Astrocyte (in vitro differentiated cells and primary cell): ENCODE measurements at regions not wholly inside any gene's neighbourhood (a gene's known extent, or its start where the extent isn't known, plus 50 kb on each side); places are given as distances from the start of the nearest gene placed in this dataset.

Experiments
- EZH2 ChIP-seq: IDR thresholded peaks from 2 replicates; pipeline ENCODE4 v1.6.1; 2012; ENCODE audit warnings: mild to moderate bottlenecking, low read length, inconsistent platforms; ENCODE audit not compliant: insufficient read depth
- TF ChIP-seq, protein P1 (sequence below): IDR thresholded peaks from 2 replicates; pipeline ENCODE4 v1.5.1; 2011; ENCODE audit warnings: low read depth, mild to moderate bottlenecking, inconsistent platforms, low read length, moderate library complexity; ENCODE audit not compliant: insufficient read depth

DNA sequence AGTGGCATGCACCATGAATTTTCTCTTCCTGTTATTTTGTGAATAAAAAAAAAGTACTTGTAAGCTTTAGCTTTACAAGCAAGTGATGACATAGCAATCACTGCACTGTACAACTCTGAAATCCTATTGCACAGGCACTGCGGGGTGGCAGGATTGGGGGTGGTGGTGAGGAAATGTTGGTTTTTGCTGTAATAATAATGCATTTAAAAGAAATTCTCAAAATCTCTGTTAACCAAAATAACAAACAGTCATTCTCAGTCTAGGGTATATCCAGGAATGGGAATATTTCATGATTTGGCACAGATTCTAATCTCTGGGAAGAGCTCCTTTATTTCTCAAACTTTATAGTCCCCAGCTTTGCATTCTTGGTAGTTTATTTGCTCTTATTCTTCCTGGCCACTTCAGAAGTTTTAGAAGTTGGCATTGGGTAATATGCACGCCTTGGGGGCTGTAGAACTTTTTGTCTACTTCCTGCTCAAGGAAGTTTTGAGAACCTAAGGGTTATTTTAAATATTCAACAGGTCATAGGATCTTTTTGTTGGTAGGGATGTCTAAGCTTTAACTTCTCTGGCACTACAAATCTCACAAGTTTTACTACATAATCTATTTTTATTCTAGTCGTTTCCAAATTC, 353.0 kb upstream of the KLF12 start:
- TF ChIP-seq, protein P1, sequence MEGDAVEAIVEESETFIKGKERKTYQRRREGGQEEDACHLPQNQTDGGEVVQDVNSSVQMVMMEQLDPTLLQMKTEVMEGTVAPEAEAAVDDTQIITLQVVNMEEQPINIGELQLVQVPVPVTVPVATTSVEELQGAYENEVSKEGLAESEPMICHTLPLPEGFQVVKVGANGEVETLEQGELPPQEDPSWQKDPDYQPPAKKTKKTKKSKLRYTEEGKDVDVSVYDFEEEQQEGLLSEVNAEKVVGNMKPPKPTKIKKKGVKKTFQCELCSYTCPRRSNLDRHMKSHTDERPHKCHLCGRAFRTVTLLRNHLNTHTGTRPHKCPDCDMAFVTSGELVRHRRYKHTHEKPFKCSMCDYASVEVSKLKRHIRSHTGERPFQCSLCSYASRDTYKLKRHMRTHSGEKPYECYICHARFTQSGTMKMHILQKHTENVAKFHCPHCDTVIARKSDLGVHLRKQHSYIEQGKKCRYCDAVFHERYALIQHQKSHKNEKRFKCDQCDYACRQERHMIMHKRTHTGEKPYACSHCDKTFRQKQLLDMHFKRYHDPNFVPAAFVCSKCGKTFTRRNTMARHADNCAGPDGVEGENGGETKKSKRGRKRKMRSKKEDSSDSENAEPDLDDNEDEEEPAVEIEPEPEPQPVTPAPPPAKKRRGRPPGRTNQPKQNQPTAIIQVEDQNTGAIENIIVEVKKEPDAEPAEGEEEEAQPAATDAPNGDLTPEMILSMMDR: no peak
- no peak for TF ChIP-seq EZH2
